CD4-positive, alpha-beta T cell (primary cell): ENCODE measurements at regions not wholly inside any gene's neighbourhood (a gene's known extent, or its start where the extent isn't known, plus 50 kb on each side); places are given as distances from the start of the nearest gene placed in this dataset.

Experiments
- ATAC-seq: fragments of 200-7000 bp; cut with Tn5 transposase; one replicate; pipeline ENCODE4 v1.10.0; 2022; ENCODE audit warnings: mild to moderate bottlenecking; ENCODE audit not compliant: poor library complexity
- CTCF ChIA-PET: fragments of 350-600 bp; sonication (Branson Sonifier 250); formaldehyde crosslinking; loops from one replicate; lab custom pipeline; 2021; ENCODE audit warnings: antibody characterized with exemption, inconsistent platforms; lab: Charles Lee
- POLR2A ChIA-PET: fragments of 350-600 bp; sonication (Branson Sonifier 250); formaldehyde crosslinking; loops from one replicate; lab custom pipeline; 2021; ENCODE audit warnings: antibody characterized with exemption, inconsistent platforms; lab: Charles Lee
- DNase-seq, 14 experiments: peaks; one replicate each; pipeline ENCODE4 v3.0.0-alpha.2; 2013 to 2020; ENCODE audit warnings: mixed read lengths in 2 of 14
- H3K27ac ChIP-seq, 2 donors: one replicate each; pipeline versions ENCODE4 v1.5.1 to v1.7.0; 2013; ENCODE audit warnings: low read length in 2 of 2, low read depth in 1 of 2, mild to moderate bottlenecking in 1 of 2
- H3K27me3 ChIP-seq, 2 experiments: 1 replicate in 1 of 2; 2 replicates in 1 of 2; pipeline versions ENCODE4 v1.6.1 to v1.7.0; 2013; ENCODE audit warnings: low read length in 2 of 2, control low read depth in 1 of 2, mild to moderate bottlenecking in 1 of 2, moderate library complexity in 1 of 2; ENCODE audit not compliant: insufficient read depth in 2 of 2, control insufficient read depth in 1 of 2
- H3K36me3 ChIP-seq: one replicate; pipeline ENCODE4 v1.6.1; 2013; ENCODE audit warnings: low read length, control low read depth; ENCODE audit not compliant: insufficient read depth
- H3K4me1 ChIP-seq: one replicate; pipeline ENCODE4 v1.6.1; 2013; ENCODE audit warnings: low read length, control low read depth; ENCODE audit not compliant: insufficient read depth
- H3K4me3 ChIP-seq: one replicate; pipeline ENCODE4 v1.5.1; 2013; ENCODE audit warnings: mild to moderate bottlenecking, low read length, moderate library complexity
- H3K9me3 ChIP-seq, 2 experiments: 1 replicate in 1 of 2; 2 replicates in 1 of 2; pipeline versions ENCODE4 v1.6.1 to v1.7.0; 2013; ENCODE audit warnings: low read length in 2 of 2, mild to moderate bottlenecking in 2 of 2, control low read depth in 1 of 2, moderate library complexity in 1 of 2; ENCODE audit not compliant: control insufficient read depth in 1 of 2, insufficient read depth in 1 of 2
- H3K27ac Mint-ChIP-seq: one replicate; pipeline ENCODE4 v1.8.0; 2020; ENCODE audit warnings: mixed read lengths
- H3K27me3 Mint-ChIP-seq: one replicate; pipeline ENCODE4 v1.8.0; 2021; ENCODE audit warnings: mixed read lengths
- H3K36me3 Mint-ChIP-seq: one replicate; pipeline ENCODE4 v1.8.0; 2021; ENCODE audit warnings: low read depth, mixed read lengths
- H3K4me1 Mint-ChIP-seq: one replicate; pipeline ENCODE4 v1.8.0; 2021; ENCODE audit warnings: low read depth, mixed read lengths
- H3K4me3 Mint-ChIP-seq: one replicate; pipeline ENCODE4 v1.8.0; 2020; ENCODE audit warnings: mild to moderate bottlenecking, mixed read lengths
- H3K9me3 Mint-ChIP-seq: one replicate; pipeline ENCODE4 v1.8.0; 2020; ENCODE audit warnings: mixed read lengths
- intact Hi-C, 2 experiments: fragments of 100-400 bp; cut with DNase I in 1 of 2; cut with micrococcal nuclease in 1 of 2; formaldehyde crosslinking; loops; one replicate each; pipeline versions ENCODE4 v1.15.1 to v1.9.0; 2023 to 2025; cut with DNase I, micrococcal nuclease
- TF ChIP-seq, protein P1 (sequence below): fragments of 200-600 bp; IDR thresholded peaks from one replicate; pipeline ENCODE4 v1.8.0; 2022; ENCODE audit warnings: antibody characterized with exemption, mild to moderate bottlenecking

DNA sequence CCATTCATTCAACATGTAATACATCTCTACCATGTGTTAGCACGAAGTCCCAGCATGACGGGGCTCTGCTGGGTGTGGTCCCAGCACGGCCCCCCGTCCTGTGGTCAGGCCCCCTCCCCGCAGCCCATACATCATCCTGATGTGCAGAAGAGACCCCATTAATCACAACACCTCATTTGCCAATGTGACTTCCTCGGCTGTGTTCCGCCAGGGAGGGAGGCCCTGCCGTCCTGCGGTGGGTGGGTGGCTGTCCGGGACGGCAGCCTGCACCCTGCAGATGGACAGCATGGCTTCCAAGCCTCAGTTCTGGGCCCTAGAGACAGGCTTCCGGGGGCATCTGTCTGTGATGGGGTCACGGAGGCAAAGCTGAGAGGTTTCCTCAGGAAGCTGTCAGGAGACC lies 254.0 kb downstream of the CYP26B1 start:
- POLR2A ChIA-PET: no interaction called here
- Histone ChIP-seq H3K4me3 (no peak overlapping the region), H3K27me3 (no peaks in the 10 kb centered on the region), H3K9me3 (peaks cover 0 to 4% of the 10 kb centered on the region in 2 experiments), H3K27ac (no peak overlapping the region), H3K36me3 (no peaks in the 10 kb centered on the region), H3K4me1 (no peaks in the 10 kb centered on the region)
- no peaks in the 10 kb centered on the region for H3K36me3 Mint-ChIP-seq
- no peaks in the 10 kb centered on the region for H3K9me3 Mint-ChIP-seq
- H3K27me3 Mint-ChIP-seq: peaks cover 5% of the 10 kb centered on the region
- CTCF ChIA-PET: no interaction called here
- H3K27ac Mint-ChIP-seq: no peak overlapping the region
- no peak for ATAC-seq
- intact Hi-C loops: no loop called here
- H3K4me3 Mint-ChIP-seq: no peak overlapping the region
- no peaks in the 10 kb centered on the region for H3K4me1 Mint-ChIP-seq
- TF ChIP-seq, protein P1, sequence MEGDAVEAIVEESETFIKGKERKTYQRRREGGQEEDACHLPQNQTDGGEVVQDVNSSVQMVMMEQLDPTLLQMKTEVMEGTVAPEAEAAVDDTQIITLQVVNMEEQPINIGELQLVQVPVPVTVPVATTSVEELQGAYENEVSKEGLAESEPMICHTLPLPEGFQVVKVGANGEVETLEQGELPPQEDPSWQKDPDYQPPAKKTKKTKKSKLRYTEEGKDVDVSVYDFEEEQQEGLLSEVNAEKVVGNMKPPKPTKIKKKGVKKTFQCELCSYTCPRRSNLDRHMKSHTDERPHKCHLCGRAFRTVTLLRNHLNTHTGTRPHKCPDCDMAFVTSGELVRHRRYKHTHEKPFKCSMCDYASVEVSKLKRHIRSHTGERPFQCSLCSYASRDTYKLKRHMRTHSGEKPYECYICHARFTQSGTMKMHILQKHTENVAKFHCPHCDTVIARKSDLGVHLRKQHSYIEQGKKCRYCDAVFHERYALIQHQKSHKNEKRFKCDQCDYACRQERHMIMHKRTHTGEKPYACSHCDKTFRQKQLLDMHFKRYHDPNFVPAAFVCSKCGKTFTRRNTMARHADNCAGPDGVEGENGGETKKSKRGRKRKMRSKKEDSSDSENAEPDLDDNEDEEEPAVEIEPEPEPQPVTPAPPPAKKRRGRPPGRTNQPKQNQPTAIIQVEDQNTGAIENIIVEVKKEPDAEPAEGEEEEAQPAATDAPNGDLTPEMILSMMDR: no peak
- no peak for DNase-seq

DNA sequence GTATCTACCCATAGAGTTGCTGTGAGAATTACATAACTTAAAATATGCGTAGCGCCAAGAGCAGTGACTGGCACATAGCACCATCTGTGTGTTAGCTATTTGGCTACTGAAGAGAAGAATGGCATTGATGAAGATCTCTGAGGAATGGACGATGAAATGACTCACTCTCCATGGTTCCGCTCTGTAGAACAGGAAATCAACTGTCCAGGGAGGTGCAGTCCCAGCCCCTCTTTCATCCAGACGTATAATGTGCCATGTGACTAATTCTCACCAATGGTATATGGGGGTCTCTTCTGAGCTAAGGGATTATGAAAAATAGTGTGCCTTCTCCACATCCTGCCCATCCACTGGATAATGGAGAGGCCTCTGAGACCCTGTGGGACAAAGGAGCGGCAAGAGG lies 254.8 kb downstream of the CYP26B1 start:
- Mint-ChIP-seq H3K27ac (no peak overlapping the region), H3K4me3 (no peak overlapping the region), H3K27me3 (peaks cover 11% of the 10 kb centered on the region), H3K9me3 (no peaks in the 10 kb centered on the region), H3K36me3 (no peaks in the 10 kb centered on the region), H3K4me1 (no peaks in the 10 kb centered on the region)
- no peaks in the 10 kb centered on the region for H3K4me1 ChIP-seq
- ATAC-seq (no peak), DNase-seq (no peak)
- H3K4me3 ChIP-seq: no peak overlapping the region
- H3K27ac ChIP-seq: no peak overlapping the region
- peaks cover 0 to 4% of the 10 kb centered on the region in 2 experiments for H3K9me3 ChIP-seq
- ChIA-PET CTCF (no interaction called here), POLR2A (no interaction called here)
- TF ChIP-seq, protein P1: no peak
- H3K36me3 ChIP-seq: no peaks in the 10 kb centered on the region
- H3K27me3 ChIP-seq: no peaks in the 10 kb centered on the region
- intact Hi-C loops: no loop called here

DNA sequence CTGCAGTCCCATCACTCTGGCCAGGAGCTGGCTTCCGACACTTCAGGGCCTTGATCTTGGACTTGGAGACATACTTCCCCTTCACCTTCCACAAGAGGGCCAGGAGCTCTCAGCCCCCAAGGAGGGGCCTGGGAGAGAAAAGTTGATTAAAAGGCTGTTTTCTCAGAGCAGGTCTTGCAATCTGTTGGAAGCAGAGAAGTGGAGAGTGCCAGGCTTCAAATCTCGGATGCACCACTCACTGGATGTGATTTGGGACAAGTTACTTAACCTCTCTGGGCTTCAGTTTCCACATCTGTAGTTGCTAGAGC lies 255.3 kb downstream of the CYP26B1 start:
- Mint-ChIP-seq H3K36me3 (no peaks in the 10 kb centered on the region), H3K27ac (no peak overlapping the region), H3K9me3 (no peaks in the 10 kb centered on the region), H3K27me3 (peaks cover 11% of the 10 kb centered on the region), H3K4me1 (no peaks in the 10 kb centered on the region), H3K4me3 (no peak overlapping the region)
- CTCF ChIA-PET: no interaction called here
- ATAC-seq: no peak
- TF ChIP-seq, protein P1: no peak
- H3K36me3 ChIP-seq: no peaks in the 10 kb centered on the region
- POLR2A ChIA-PET: no interaction called here
- no peak overlapping the region for H3K4me3 ChIP-seq
- no peak for DNase-seq
- intact Hi-C loops: no loop called here
- no peaks in the 10 kb centered on the region for H3K27me3 ChIP-seq
- H3K27ac ChIP-seq: no peak overlapping the region
- H3K4me1 ChIP-seq: no peaks in the 10 kb centered on the region
- H3K9me3 ChIP-seq: peaks cover 0 to 4% of the 10 kb centered on the region in 2 experiments
